COLO829 (cell line): ENCODE measurements at regions not wholly inside any gene's neighbourhood (a gene's known extent, or its start where the extent isn't known, plus 50 kb on each side); places are given as distances from the start of the nearest gene placed in this dataset.
"Not testable (repeated sequence)": the region's sequence is repeated elsewhere in the genome, so short reads cannot be mapped to it uniquely, and the experiment has no call there.

Source experiments
- DNase-seq: peaks from one replicate; pipeline ENCODE4 v3.0.0; 2012; ENCODE audit warnings: low spot score

GRCh38 chr1:230476622-230477003 lies 50.5 kb upstream of the PGBD5 start:
- DNase-seq: no peak

- not testable (repeated sequence) for DNase-seq
Measured at GRCh38 chr1:230475856-230476621, 49.9 kb upstream of the PGBD5 start.
